ENCODE measurements at regions not wholly inside any gene's neighbourhood (a gene's known extent, or its start where the extent isn't known, plus 50 kb on each side); places are given as distances from the start of the nearest gene placed in this dataset.

DNA sequence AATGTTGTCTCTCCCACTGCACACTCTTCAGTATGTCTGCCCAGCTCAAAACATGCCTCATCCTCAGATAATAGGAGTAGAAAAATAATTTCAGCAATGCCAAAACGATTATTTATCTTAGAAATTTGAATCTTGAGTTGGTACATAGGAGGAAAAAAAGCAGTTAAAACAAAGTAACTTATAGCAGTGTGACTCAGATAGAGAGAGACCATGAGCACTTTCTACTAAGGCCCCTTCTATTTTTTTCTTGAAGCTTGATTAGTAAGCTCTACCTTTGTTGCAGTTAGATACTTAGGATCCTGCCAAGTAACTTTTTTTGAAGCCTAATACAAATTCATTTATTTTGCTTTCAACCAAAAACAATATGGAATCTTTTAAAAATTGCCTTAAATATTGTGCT lies 212.3 kb downstream of the MAD2L1 start:
- Histone ChIP-seq H3K4me1 (ENCODE audit: control insufficient read depth, insufficient read depth, low read length) (no peaks in the 10 kb centered on the region), H3K9ac (ENCODE audit: control insufficient read depth, insufficient read depth, low read length) (no peak overlapping the region), H3K4me2 (ENCODE audit: control insufficient read depth, insufficient read depth) (no peak overlapping the region), H3K27me3 (replicated peaks in 1 of 2; ENCODE audit: control insufficient read depth in 2 of 2, insufficient read depth in 2 of 2, low read length in 1 of 2) (no peaks in the 10 kb centered on the region; a peak in 1 of 4 replicates), H4K20me1 (ENCODE audit: control insufficient read depth, insufficient read depth) (no peaks in the 10 kb centered on the region), H3K36me3 (ENCODE audit: control insufficient read depth in 2 of 2, insufficient read depth in 2 of 2, low read length in 1 of 2) (no peaks in the 10 kb centered on the region), H3K4me3 (no peak overlapping the region), H2AFZ (ENCODE audit: control insufficient read depth, low read depth, low read length) (no peak overlapping the region), H3K79me2 (ENCODE audit: control insufficient read depth, insufficient read depth, low read length) (no peaks in the 10 kb centered on the region), H3K9me3 (replicated peaks; ENCODE audit: control insufficient read depth, insufficient read depth, low read length) (no peaks in the 10 kb centered on the region), H3K27ac (ENCODE audit: control insufficient read depth, insufficient read depth) (no peak overlapping the region)
- 0% methylated on average over 1 of the region's 1 CpG for WGBS (ENCODE audit: insufficient coverage, insufficient replicate concordance, low lambda C conversion rate, missing lambda C conversion rate)
- in situ Hi-C loops (cut with MboI) (no loop called here), intact Hi-C loops (cut with micrococcal nuclease; ENCODE audit: unreplicated experiment) (no loop called here)
- ChIA-PET CTCF (no interaction called here), POLR2A (no interaction called here), SMC1A (ENCODE audit: uncharacterized antibody, unreplicated experiment) (no interaction called here), RAD21 (ENCODE audit: unreplicated experiment) (no interaction called here)
- no peak for ATAC-seq
- DNase-seq (ENCODE audit: low read depth, low spot score), result no peak
- BruUV-seq (replicated peaks), result no TSS peak
- TF ChIP-seq PAX8 (IDR thresholded peaks at IDR 0.05) (no peak), JUNB (IDR thresholded peaks at IDR 0.05) (peak; percentile 18; the same call in 1 of the 2 replicates)
- no peak for FAIRE-seq

- no peak overlapping the region for H3K27ac ChIP-seq (ENCODE audit: control insufficient read depth, insufficient read depth)
- FAIRE-seq (no peak), DNase-seq (ENCODE audit: low read depth, low spot score) (no peak), ATAC-seq (no peak)
- no peak overlapping the region for H3K4me2 ChIP-seq (ENCODE audit: control insufficient read depth, insufficient read depth)
- intact Hi-C loops (cut with micrococcal nuclease; ENCODE audit: unreplicated experiment), result no loop called here
- no peak overlapping the region for H2AFZ ChIP-seq (ENCODE audit: control insufficient read depth, low read depth, low read length)
- H4K20me1 ChIP-seq (ENCODE audit: control insufficient read depth, insufficient read depth), result no peaks in the 10 kb centered on the region
- no peaks in the 10 kb centered on the region for H3K79me2 ChIP-seq (ENCODE audit: control insufficient read depth, insufficient read depth, low read length)
- no peak overlapping the region for H3K9ac ChIP-seq (ENCODE audit: control insufficient read depth, insufficient read depth, low read length)
- ChIA-PET RAD21 (ENCODE audit: unreplicated experiment) (no interaction called here), CTCF (no interaction called here), POLR2A (no interaction called here), SMC1A (ENCODE audit: uncharacterized antibody, unreplicated experiment) (no interaction called here)
- H3K9me3 ChIP-seq (replicated peaks; ENCODE audit: control insufficient read depth, insufficient read depth, low read length), result no peaks in the 10 kb centered on the region
- in situ Hi-C loops (cut with MboI), result no loop called here
- BruUV-seq (replicated peaks), result no TSS peak
- no peaks in the 10 kb centered on the region; a peak in 1 of 4 replicates for H3K27me3 ChIP-seq (replicated peaks in 1 of 2; ENCODE audit: control insufficient read depth in 2 of 2, insufficient read depth in 2 of 2, low read length in 1 of 2)
- no peaks in the 10 kb centered on the region for H3K4me1 ChIP-seq (ENCODE audit: control insufficient read depth, insufficient read depth, low read length)
- 17% methylated on average over 2 of the region's 2 CpGs for WGBS (ENCODE audit: insufficient coverage, insufficient replicate concordance, low lambda C conversion rate, missing lambda C conversion rate)
- H3K4me3 ChIP-seq, result no peak overlapping the region
- H3K36me3 ChIP-seq (ENCODE audit: control insufficient read depth in 2 of 2, insufficient read depth in 2 of 2, low read length in 1 of 2), result no peaks in the 10 kb centered on the region
- TF ChIP-seq PAX5 (IDR thresholded peaks at IDR 0.05; ENCODE audit: borderline replicate concordance, low read depth, low read length), result no peak
- TF ChIP-seq BMI1 (IDR thresholded peaks at IDR 0.05; ENCODE audit: borderline replicate concordance), result no peak
- no peak for TF ChIP-seq EZH2 (IDR thresholded peaks at IDR 0.05; ENCODE audit: borderline replicate concordance, control insufficient read depth, low read depth, low read length)
- TF ChIP-seq ZBTB11 (CRISPR knock-in tag; IDR thresholded peaks at IDR 0.05), result no peak
- no peak for TF ChIP-seq ZNF217 (IDR thresholded peaks at IDR 0.05)
- TF ChIP-seq POU2F2 (IDR thresholded peaks at IDR 0.05; ENCODE audit: borderline replicate concordance, low read depth, low read length), result no peak
- no peak for TF ChIP-seq ZNF24 (IDR thresholded peaks at IDR 0.05)
Observed at GRCh38 chr4:119851649-119852048, 215.0 kb downstream of the MAD2L1 start.

Measured in GM12878 (cell line).